GM12878 (cell line): ENCODE measurements at regions not wholly inside any gene's neighbourhood (a gene's known extent, or its start where the extent isn't known, plus 50 kb on each side); places are given as distances from the start of the nearest gene placed in this dataset.

Experiments used
- ATAC-seq: fragments of 200-7000 bp; cut with Tn5 transposase; 3 replicates; pipeline ENCODE4 v1.9.1; 2020; ENCODE audit warnings: mild to moderate bottlenecking, moderate library complexity
- BruUV-seq: library from RNA; stranded (reverse); fragments of 400-500 nt; replicated peaks from 2 replicates; lab custom pipeline; 2021; lab: Mats Ljungman, UMichigan
- CTCF ChIA-PET: fragments of 300-600 bp; sonication (Branson Sonifier 250); formaldehyde crosslinking; extraction: SDS; loops from one replicate; lab custom pipeline; 2021; ENCODE audit warnings: inconsistent platforms; lab: Yijun Ruan, JAX
- POLR2A ChIA-PET: fragments of 350-600 bp; formaldehyde crosslinking; extraction: SDS; loops from one replicate; lab custom pipeline; 2021; ENCODE audit warnings: inconsistent platforms; lab: Charles Lee
- RAD21 ChIA-PET: fragments of 300-600 bp; sonication (Branson Sonifier 250); formaldehyde crosslinking; loops from one replicate; lab custom pipeline; 2023; ENCODE audit warnings: antibody characterized with exemption; ENCODE audit not compliant: unreplicated experiment; lab: Charles Lee
- SMC1A ChIA-PET: fragments of 300-600 bp; sonication (Branson Sonifier 250); formaldehyde crosslinking; loops from one replicate; lab custom pipeline; 2023; ENCODE audit not compliant: unreplicated experiment, uncharacterized antibody; lab: Charles Lee
- DNase-seq: peaks from one replicate; pipeline ENCODE4 v3.0.0-alpha.2; 2011; ENCODE audit warnings: low read depth, low spot score
- FAIRE-seq: peaks from 3 replicates; lab custom pipeline; 2011; peaks lifted over from hg19 to GRCh38; lab: Jason Lieb, UNC
- H2AFZ ChIP-seq: 2 replicates; pipeline ENCODE4 v1.6.0; 2011; ENCODE audit warnings: low read depth, low read length, control low read depth; ENCODE audit not compliant: control insufficient read depth
- H3K27ac ChIP-seq: 2 replicates; pipeline ENCODE4 v1.5.1; 2011; ENCODE audit warnings: control low read depth; ENCODE audit not compliant: control insufficient read depth, insufficient read depth
- H3K27me3 ChIP-seq, 2 experiments: replicated peaks in 1 of 2; 2 replicates each; pipeline versions ENCODE4 v1.6.0 to v1.6.1; 2011; ENCODE audit warnings: low read length in 1 of 2; ENCODE audit not compliant: control insufficient read depth in 2 of 2, insufficient read depth in 2 of 2
- H3K36me3 ChIP-seq, 2 experiments: 2 replicates each; pipeline ENCODE4 v1.5.1; 2011; ENCODE audit warnings: low read length in 1 of 2; ENCODE audit not compliant: control insufficient read depth in 2 of 2, insufficient read depth in 2 of 2
- H3K4me1 ChIP-seq: 2 replicates; pipeline ENCODE4 v1.6.1; 2011; ENCODE audit warnings: mild to moderate bottlenecking, low read length, moderate library complexity, mixed read lengths; ENCODE audit not compliant: control insufficient read depth, insufficient read depth
- H3K4me2 ChIP-seq: 2 replicates; pipeline ENCODE4 v1.6.0; 2011; ENCODE audit warnings: control low read depth; ENCODE audit not compliant: control insufficient read depth, insufficient read depth
- H3K4me3 ChIP-seq: fragments of 200-600 bp; sonication (generic); 2 replicates; pipeline ENCODE4 v1.5.1; 2016
- H3K79me2 ChIP-seq: 2 replicates; pipeline ENCODE4 v1.6.0; 2011; ENCODE audit warnings: low read length; ENCODE audit not compliant: control insufficient read depth, insufficient read depth
- H3K9ac ChIP-seq: 2 replicates; pipeline ENCODE4 v1.8.0; 2011; ENCODE audit warnings: low read length, control low read depth, mixed read lengths; ENCODE audit not compliant: control insufficient read depth, insufficient read depth
- H3K9me3 ChIP-seq: replicated peaks from 3 replicates; pipeline ENCODE4 v1.5.1; 2011; ENCODE audit warnings: mild to moderate bottlenecking, low read length; ENCODE audit not compliant: control insufficient read depth, insufficient read depth
- H4K20me1 ChIP-seq: 2 replicates; pipeline ENCODE4 v1.6.0; 2011; ENCODE audit not compliant: control insufficient read depth, insufficient read depth
- ATF7 ChIP-seq: fragments of 450-650 bp; IDR thresholded peaks from 2 replicates; pipeline ENCODE4 v1.6.1; 2016; ENCODE audit warnings: low read depth, mild to moderate bottlenecking
- PKNOX1 ChIP-seq: fragments of 450-650 bp; IDR thresholded peaks from 2 replicates; pipeline ENCODE4 v1.6.1; 2016; ENCODE audit warnings: mild to moderate bottlenecking
- POLR2AphosphoS5 ChIP-seq: IDR thresholded peaks from 2 replicates; pipeline ENCODE4 v1.6.1; 2011; ENCODE audit warnings: mild to moderate bottlenecking, low read length, inconsistent platforms
- RAD21 ChIP-seq: IDR thresholded peaks from 2 replicates; pipeline ENCODE4 v1.6.1; 2011; ENCODE audit warnings: mild to moderate bottlenecking, low read depth, low read length, moderate library complexity; ENCODE audit not compliant: insufficient read depth
- TARDBP ChIP-seq: IDR thresholded peaks from 2 replicates; pipeline ENCODE4 v1.6.1; 2016; ENCODE audit warnings: borderline replicate concordance
- ZNF592 ChIP-seq: fragments of 450-650 bp; IDR thresholded peaks from 2 replicates; pipeline ENCODE4 v1.6.1; 2017; ENCODE audit warnings: mild to moderate bottlenecking, moderate library complexity
- WGBS: methylation state at CpG from one replicate; pipeline ENCODE4 v1.1.6; 2016; ENCODE audit warnings: low lambda C conversion rate; ENCODE audit not compliant: insufficient replicate concordance, insufficient coverage; ENCODE audit errors: missing lambda C conversion rate; 5-methylcytosine and 5-hydroxymethylcytosine counted together
- in situ Hi-C: fragments of 300-500 bp; cut with MboI; formaldehyde crosslinking; loops from 9 replicates; pipeline ENCODE4 v1.14.3; 2018; ENCODE audit warnings: mixed read lengths
- intact Hi-C: fragments of 100-400 bp; cut with micrococcal nuclease; formaldehyde crosslinking; loops from one replicate; pipeline ENCODE4 v1.14.2; 2022; ENCODE audit not compliant: unreplicated experiment
- TF ChIP-seq, protein P1 (sequence below): IDR thresholded peaks from 2 replicates; pipeline ENCODE4 v1.6.1; 2012; ENCODE audit warnings: improper control_type of control experiment, low read depth, low read length; ENCODE audit not compliant: insufficient replicate concordance

DNA sequence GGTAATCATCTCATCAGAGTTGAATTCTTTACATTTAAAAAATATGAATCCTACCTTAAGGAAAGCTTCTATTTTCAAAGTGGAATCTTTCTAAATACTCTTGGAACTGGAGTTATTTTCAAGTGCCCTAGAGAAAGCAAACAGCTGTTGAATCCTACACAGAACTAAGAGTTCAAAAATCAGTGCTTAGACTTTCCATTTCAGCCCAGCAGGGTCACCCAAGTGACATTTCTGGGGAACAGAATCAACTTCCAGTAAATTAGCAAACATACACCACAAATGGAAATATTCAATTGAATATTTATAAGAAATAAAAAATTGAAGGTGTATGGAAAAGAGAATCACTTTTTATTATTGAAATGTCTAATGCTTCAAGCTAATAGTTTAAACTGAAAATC, 427.7 kb upstream of the NOX3 start (continued):
- TF ChIP-seq, protein P1, sequence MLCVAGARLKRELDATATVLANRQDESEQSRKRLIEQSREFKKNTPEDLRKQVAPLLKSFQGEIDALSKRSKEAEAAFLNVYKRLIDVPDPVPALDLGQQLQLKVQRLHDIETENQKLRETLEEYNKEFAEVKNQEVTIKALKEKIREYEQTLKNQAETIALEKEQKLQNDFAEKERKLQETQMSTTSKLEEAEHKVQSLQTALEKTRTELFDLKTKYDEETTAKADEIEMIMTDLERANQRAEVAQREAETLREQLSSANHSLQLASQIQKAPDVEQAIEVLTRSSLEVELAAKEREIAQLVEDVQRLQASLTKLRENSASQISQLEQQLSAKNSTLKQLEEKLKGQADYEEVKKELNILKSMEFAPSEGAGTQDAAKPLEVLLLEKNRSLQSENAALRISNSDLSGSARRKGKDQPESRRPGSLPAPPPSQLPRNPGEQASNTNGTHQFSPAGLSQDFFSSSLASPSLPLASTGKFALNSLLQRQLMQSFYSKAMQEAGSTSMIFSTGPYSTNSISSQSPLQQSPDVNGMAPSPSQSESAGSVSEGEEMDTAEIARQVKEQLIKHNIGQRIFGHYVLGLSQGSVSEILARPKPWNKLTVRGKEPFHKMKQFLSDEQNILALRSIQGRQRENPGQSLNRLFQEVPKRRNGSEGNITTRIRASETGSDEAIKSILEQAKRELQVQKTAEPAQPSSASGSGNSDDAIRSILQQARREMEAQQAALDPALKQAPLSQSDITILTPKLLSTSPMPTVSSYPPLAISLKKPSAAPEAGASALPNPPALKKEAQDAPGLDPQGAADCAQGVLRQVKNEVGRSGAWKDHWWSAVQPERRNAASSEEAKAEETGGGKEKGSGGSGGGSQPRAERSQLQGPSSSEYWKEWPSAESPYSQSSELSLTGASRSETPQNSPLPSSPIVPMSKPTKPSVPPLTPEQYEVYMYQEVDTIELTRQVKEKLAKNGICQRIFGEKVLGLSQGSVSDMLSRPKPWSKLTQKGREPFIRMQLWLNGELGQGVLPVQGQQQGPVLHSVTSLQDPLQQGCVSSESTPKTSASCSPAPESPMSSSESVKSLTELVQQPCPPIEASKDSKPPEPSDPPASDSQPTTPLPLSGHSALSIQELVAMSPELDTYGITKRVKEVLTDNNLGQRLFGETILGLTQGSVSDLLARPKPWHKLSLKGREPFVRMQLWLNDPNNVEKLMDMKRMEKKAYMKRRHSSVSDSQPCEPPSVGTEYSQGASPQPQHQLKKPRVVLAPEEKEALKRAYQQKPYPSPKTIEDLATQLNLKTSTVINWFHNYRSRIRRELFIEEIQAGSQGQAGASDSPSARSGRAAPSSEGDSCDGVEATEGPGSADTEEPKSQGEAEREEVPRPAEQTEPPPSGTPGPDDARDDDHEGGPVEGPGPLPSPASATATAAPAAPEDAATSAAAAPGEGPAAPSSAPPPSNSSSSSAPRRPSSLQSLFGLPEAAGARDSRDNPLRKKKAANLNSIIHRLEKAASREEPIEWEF: no peak

- Histone ChIP-seq H3K27me3 (no peaks in the 10 kb centered on the region), H3K36me3 (no peaks in the 10 kb centered on the region), H3K27ac (no peak overlapping the region), H3K9ac (no peak overlapping the region), H3K79me2 (no peaks in the 10 kb centered on the region), H3K4me3 (no peak overlapping the region), H2AFZ (no peak overlapping the region), H3K9me3 (no peaks in the 10 kb centered on the region), H4K20me1 (no peaks in the 10 kb centered on the region), H3K4me1 (no peaks in the 10 kb centered on the region), H3K4me2 (0 out of 2 replicates have a peak overlapping the region, but pooled peaks have one; percentile 17)
- no TSS peak for BruUV-seq
- SMC1A ChIA-PET: interaction anchor here (0.7 to 1.3 kb wide), 3 partner anchors 8 to 431 kb away, joined by 3 to 7 read pairs (median 3); no protein-coding TSS in a partner anchor
- CTCF ChIA-PET: interaction anchor here (0.6 kb wide), 1 partner anchor 781 kb away, joined by 3 read pairs; no protein-coding TSS in a partner anchor
- ATAC-seq (peak; percentile 86), DNase-seq (peak; percentile 21), FAIRE-seq (no peak)
- RAD21 ChIA-PET: interaction anchor here (1.0 to 1.6 kb wide), 3 partner anchors 10 to 567 kb away, joined by 3 to 6 read pairs (median 4); no protein-coding TSS in a partner anchor
- POLR2A ChIA-PET: no interaction called here
- 0% methylated on average over 4 of the region's 4 CpGs for WGBS
- in situ Hi-C loops: loop anchor here (10.0 kb wide), 1 partner anchor 558 kb away; no protein-coding TSS in a partner anchor
- intact Hi-C loops: loop anchor here (2.0 to 10.0 kb wide), 2 partner anchors 468 to 556 kb away; no protein-coding TSS in a partner anchor
- TF ChIP-seq ATF7 (no peak), ZNF592 (no peak), POLR2AphosphoS5 (no peak), TARDBP (no peak), PKNOX1 (peak; percentile 79), RAD21 (no peak)
Measured at GRCh38 chr6:155882527-155883333, 427.1 kb upstream of the NOX3 start.
